CD14-positive monocyte (primary cell): ENCODE measurements at regions not wholly inside any gene's neighbourhood (a gene's known extent, or its start where the extent isn't known, plus 50 kb on each side); places are given as distances from the start of the nearest gene placed in this dataset.

ENCODE experiments used
- DNase-seq, 3 donors: peaks; one replicate each; pipeline ENCODE4 v3.0.0-alpha.2; 2011 to 2022
- H2AFZ ChIP-seq: 2 replicates; pipeline ENCODE4 v1.6.0; 2012; ENCODE audit warnings: mild to moderate bottlenecking, low read depth, low read length, inconsistent platforms; ENCODE audit not compliant: insufficient read depth, poor library complexity, severe bottlenecking
- H3K27ac ChIP-seq, 2 donors: 1 replicate in 1 of 2; 2 replicates in 1 of 2; pipeline ENCODE4 v1.5.1; 2012 to 2013; ENCODE audit warnings: low read length in 2 of 2, control low read depth in 1 of 2, inconsistent platforms in 1 of 2, low read depth in 1 of 2, mild to moderate bottlenecking in 1 of 2
- H3K27me3 ChIP-seq, 2 donors: one replicate each; pipeline versions ENCODE4 v1.6.0 to v1.6.1; 2011 to 2013; ENCODE audit warnings: low read length in 2 of 2; ENCODE audit not compliant: control insufficient read depth in 2 of 2, insufficient read depth in 2 of 2
- H3K36me3 ChIP-seq, 2 donors: replicated peaks in 1 of 2; 1 replicate in 1 of 2; 2 replicates in 1 of 2; pipeline versions ENCODE4 v1.5.1 to v1.6.1; 2012 to 2013; ENCODE audit warnings: low read length in 2 of 2, control low read depth in 1 of 2, inconsistent platforms in 1 of 2, mild to moderate bottlenecking in 1 of 2; ENCODE audit not compliant: insufficient read depth in 2 of 2, control insufficient read depth in 1 of 2
- H3K4me1 ChIP-seq, 2 donors: 1 replicate in 1 of 2; 2 replicates in 1 of 2; pipeline versions ENCODE4 v1.5.1 to v1.6.1; 2012 to 2013; ENCODE audit warnings: low read length in 2 of 2, control low read depth in 1 of 2, inconsistent platforms in 1 of 2, mild to moderate bottlenecking in 1 of 2, moderate library complexity in 1 of 2; ENCODE audit not compliant: insufficient read depth in 2 of 2, control insufficient read depth in 1 of 2
- H3K4me2 ChIP-seq: replicated peaks from 2 replicates; pipeline ENCODE3; 2012; ENCODE audit warnings: low read length, moderate library complexity, mild to moderate bottlenecking; ENCODE audit not compliant: poor library complexity, severe bottlenecking; ENCODE audit errors: extremely low read depth
- H3K4me3 ChIP-seq, 3 experiments: fragments of 200-600 bp in 1 of 3; sonication (generic) in 1 of 3; replicated peaks in 1 of 3; 1 replicate in 2 of 3; 2 replicates in 1 of 3; pipeline ENCODE4 v1.5.1; 2011 to 2013; ENCODE audit warnings: low read length in 3 of 3, mild to moderate bottlenecking in 3 of 3, control low read depth in 2 of 3, low read depth in 2 of 3, inconsistent platforms in 1 of 3, moderate library complexity in 1 of 3
- H3K79me2 ChIP-seq: 2 replicates; pipeline ENCODE4 v1.6.0; 2012; ENCODE audit warnings: mild to moderate bottlenecking, control low read depth, inconsistent platforms, low read length, moderate library complexity; ENCODE audit not compliant: insufficient read depth
- H3K9ac ChIP-seq: 2 replicates; pipeline ENCODE4 v1.6.0; 2017; ENCODE audit warnings: low read length, mild to moderate bottlenecking; ENCODE audit not compliant: insufficient read depth, poor library complexity, severe bottlenecking
- H3K9me3 ChIP-seq, 2 donors: replicated peaks in 1 of 2; 1 replicate in 1 of 2; 2 replicates in 1 of 2; pipeline versions ENCODE4 v1.5.1 to v1.6.1; 2012 to 2013; ENCODE audit warnings: low read length in 2 of 2, control low read depth in 1 of 2; ENCODE audit not compliant: control insufficient read depth in 1 of 2, insufficient read depth in 1 of 2
- H4K20me1 ChIP-seq: 2 replicates; pipeline ENCODE4 v1.6.0; 2012; ENCODE audit warnings: mild to moderate bottlenecking, low read length, control low read depth, moderate library complexity; ENCODE audit not compliant: insufficient read depth
- H3K27ac Mint-ChIP-seq, 7 donors: one replicate each; pipeline ENCODE4 v1.8.0; 2020; ENCODE audit warnings: mild to moderate bottlenecking in 7 of 7, mixed read lengths in 7 of 7, moderate library complexity in 6 of 7, inconsistent platforms in 2 of 7
- H3K27me3 Mint-ChIP-seq, 3 donors: one replicate each; pipeline ENCODE4 v1.8.0; 2021 to 2022; ENCODE audit warnings: low read depth in 3 of 3, mild to moderate bottlenecking in 3 of 3, mixed read lengths in 3 of 3, moderate library complexity in 3 of 3, inconsistent platforms in 1 of 3
- H3K36me3 Mint-ChIP-seq, 2 donors: one replicate each; pipeline ENCODE4 v1.8.0; 2020; ENCODE audit warnings: mixed read lengths in 2 of 2, inconsistent platforms in 1 of 2, mild to moderate bottlenecking in 1 of 2
- H3K4me1 Mint-ChIP-seq: one replicate; pipeline ENCODE4 v1.8.0; 2020; ENCODE audit warnings: mild to moderate bottlenecking, mixed read lengths
- H3K4me3 Mint-ChIP-seq, 2 donors: one replicate each; pipeline ENCODE4 v1.8.0; 2020; ENCODE audit warnings: mild to moderate bottlenecking in 2 of 2, mixed read lengths in 2 of 2, moderate library complexity in 1 of 2
- H3K9me3 Mint-ChIP-seq, 7 donors: one replicate each; pipeline ENCODE4 v1.8.0; 2020 to 2022; ENCODE audit warnings: mixed read lengths in 7 of 7, mild to moderate bottlenecking in 6 of 7, moderate library complexity in 6 of 7, inconsistent platforms in 2 of 7
- WGBS: methylation state at CpG from one replicate; pipeline ENCODE4 v1.1.5; 2013; ENCODE audit warnings: missing lambda C conversion rate; ENCODE audit not compliant: insufficient coverage; 5-methylcytosine and 5-hydroxymethylcytosine counted together
- intact Hi-C, 2 donors: fragments of 100-400 bp; cut with micrococcal nuclease; formaldehyde crosslinking; loops; one replicate each; pipeline versions ENCODE4 v1.15.0 to v1.15.1; 2023
- TF ChIP-seq, protein P1 (sequence below): fragments of 200-600 bp; IDR thresholded peaks from one replicate; pipeline ENCODE4 v1.8.0; 2022; ENCODE audit warnings: antibody characterized with exemption, mild to moderate bottlenecking

DNA sequence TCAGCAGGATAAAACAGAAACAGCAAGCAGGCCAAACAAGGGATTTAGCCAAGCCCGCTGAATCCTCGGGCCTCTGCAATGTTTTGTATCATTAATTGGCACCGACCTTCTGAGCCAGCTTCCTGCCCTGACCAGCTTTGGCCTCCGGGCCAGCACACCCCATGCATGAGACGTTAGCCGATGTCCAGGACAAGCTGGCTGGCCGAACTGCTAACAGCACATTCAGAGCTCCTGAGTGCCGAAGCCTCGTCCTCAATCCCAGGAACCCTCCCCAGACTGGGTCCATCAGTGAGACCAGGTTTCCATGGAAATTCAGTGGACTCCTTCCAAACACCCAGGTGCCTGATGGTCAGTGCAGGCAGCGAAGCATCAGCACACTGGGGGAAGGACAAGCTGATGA lies 134.3 kb upstream of the PFKP start:
- Histone ChIP-seq H2AFZ (no peak overlapping the region), H4K20me1 (no peaks in the 10 kb centered on the region), H3K4me2 (no peak overlapping the region), H3K27me3 (no peaks in the 10 kb centered on the region), H3K4me3 (no peak overlapping the region), H3K4me1 (no peaks in the 10 kb centered on the region), H3K36me3 (no peaks in the 10 kb centered on the region), H3K79me2 (no peaks in the 10 kb centered on the region), H3K9ac (no peak overlapping the region), H3K9me3 (no peaks in the 10 kb centered on the region), H3K27ac (no peak overlapping the region)
- Mint-ChIP-seq H3K9me3 (peaks cover 0 to 3% (median 0%) of the 10 kb centered on the region in 7 donors), H3K27me3 (peaks cover 4 to 13% (median 5%) of the 10 kb centered on the region in 3 donors), H3K4me3 (no peak overlapping the region), H3K4me1 (peaks cover 2% of the 10 kb centered on the region), H3K27ac (no peak overlapping the region), H3K36me3 (no peaks in the 10 kb centered on the region)
- WGBS, result 95% methylated on average over 5 of the region's 10 CpGs
- intact Hi-C loops, result no loop called here
- DNase-seq, result no peak
- TF ChIP-seq, protein P1, sequence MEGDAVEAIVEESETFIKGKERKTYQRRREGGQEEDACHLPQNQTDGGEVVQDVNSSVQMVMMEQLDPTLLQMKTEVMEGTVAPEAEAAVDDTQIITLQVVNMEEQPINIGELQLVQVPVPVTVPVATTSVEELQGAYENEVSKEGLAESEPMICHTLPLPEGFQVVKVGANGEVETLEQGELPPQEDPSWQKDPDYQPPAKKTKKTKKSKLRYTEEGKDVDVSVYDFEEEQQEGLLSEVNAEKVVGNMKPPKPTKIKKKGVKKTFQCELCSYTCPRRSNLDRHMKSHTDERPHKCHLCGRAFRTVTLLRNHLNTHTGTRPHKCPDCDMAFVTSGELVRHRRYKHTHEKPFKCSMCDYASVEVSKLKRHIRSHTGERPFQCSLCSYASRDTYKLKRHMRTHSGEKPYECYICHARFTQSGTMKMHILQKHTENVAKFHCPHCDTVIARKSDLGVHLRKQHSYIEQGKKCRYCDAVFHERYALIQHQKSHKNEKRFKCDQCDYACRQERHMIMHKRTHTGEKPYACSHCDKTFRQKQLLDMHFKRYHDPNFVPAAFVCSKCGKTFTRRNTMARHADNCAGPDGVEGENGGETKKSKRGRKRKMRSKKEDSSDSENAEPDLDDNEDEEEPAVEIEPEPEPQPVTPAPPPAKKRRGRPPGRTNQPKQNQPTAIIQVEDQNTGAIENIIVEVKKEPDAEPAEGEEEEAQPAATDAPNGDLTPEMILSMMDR, result no peak

DNA sequence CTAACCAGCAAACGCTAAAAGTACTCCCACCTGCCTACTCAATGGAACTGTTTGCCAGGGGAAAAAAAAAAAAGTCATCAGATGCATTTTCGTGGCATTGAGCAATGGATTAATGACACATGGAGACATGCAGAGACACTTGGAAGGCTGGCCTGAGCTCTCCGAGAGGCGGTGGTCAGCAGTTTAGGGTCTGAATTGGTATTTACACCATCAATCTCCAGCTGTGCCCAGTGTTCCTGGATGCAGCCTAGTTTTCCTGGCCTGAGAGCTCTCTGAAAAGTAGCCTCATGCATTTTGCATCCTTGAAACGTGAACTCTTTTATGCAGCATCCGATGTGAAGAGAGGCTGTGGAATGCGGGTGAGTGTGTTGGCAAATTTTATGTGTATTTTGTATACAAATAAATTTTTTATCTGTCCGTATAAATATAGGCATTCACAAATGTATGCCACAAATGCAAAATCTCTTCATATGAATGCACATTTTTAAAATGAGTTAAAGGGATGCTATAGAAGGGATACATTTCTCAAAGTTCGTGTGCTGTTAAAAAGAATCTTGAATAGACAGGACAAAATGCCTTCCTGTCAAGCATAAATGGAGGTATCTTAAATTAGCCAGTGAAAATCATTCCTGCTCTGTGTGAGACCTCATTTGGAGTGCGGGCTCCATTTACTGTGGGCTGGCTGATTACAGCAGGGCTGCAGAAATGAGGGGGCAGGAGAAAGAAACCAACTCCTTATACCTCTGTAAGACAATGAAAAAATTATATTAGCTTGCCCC lies 137.7 kb upstream of the PFKP start:
- H3K9ac ChIP-seq, result no peak overlapping the region
- no peaks in the 10 kb centered on the region for H4K20me1 ChIP-seq
- TF ChIP-seq, protein P1, result no peak
- no peaks in the 10 kb centered on the region for H3K27me3 ChIP-seq
- no peaks in the 10 kb centered on the region for H3K79me2 ChIP-seq
- H3K27ac ChIP-seq, result no peak overlapping the region
- Mint-ChIP-seq H3K27me3 (peaks cover 2 to 5% (median 2%) of the 10 kb centered on the region in 3 donors), H3K4me3 (no peak overlapping the region), H3K27ac (no peak overlapping the region), H3K4me1 (peaks cover 12% of the 10 kb centered on the region), H3K36me3 (no peaks in the 10 kb centered on the region), H3K9me3 (peaks cover 0 to 3% (median 0%) of the 10 kb centered on the region in 7 donors)
- H3K4me2 ChIP-seq, result no peak overlapping the region
- no peaks in the 10 kb centered on the region for H3K9me3 ChIP-seq
- H3K4me3 ChIP-seq, result no peak overlapping the region
- 82% methylated on average over 5 of the region's 10 CpGs for WGBS
- no peaks in the 10 kb centered on the region for H3K36me3 ChIP-seq
- intact Hi-C loops, result loop anchor here (5.0 kb wide), 1 partner anchor 113 kb away; no protein-coding TSS in a partner anchor
- DNase-seq, result no peak
- H3K4me1 ChIP-seq, result peaks cover 0 to 6% of the 10 kb centered on the region in 2 donors
- no peak overlapping the region for H2AFZ ChIP-seq
